PC-9 (cell line): ENCODE measurements at regions not wholly inside any gene's neighbourhood (a gene's known extent, or its start where the extent isn't known, plus 50 kb on each side); places are given as distances from the start of the nearest gene placed in this dataset.

Experiments
- EZH2 ChIP-seq: fragments of 200-600 bp; sonication (generic); IDR thresholded peaks from 2 replicates; pipeline ENCODE4 v1.8.0; 2017; ENCODE audit warnings: antibody characterized with exemption, low read depth
- TF ChIP-seq, protein P1 (sequence below): fragments of 200-600 bp; sonication (generic); conservative IDR thresholded peaks from 2 replicates; pipeline ENCODE4 v1.6.1; 2017; ENCODE audit warnings: mixed run types, antibody characterized with exemption, mild to moderate bottlenecking, moderate library complexity

- TF ChIP-seq, protein P1, sequence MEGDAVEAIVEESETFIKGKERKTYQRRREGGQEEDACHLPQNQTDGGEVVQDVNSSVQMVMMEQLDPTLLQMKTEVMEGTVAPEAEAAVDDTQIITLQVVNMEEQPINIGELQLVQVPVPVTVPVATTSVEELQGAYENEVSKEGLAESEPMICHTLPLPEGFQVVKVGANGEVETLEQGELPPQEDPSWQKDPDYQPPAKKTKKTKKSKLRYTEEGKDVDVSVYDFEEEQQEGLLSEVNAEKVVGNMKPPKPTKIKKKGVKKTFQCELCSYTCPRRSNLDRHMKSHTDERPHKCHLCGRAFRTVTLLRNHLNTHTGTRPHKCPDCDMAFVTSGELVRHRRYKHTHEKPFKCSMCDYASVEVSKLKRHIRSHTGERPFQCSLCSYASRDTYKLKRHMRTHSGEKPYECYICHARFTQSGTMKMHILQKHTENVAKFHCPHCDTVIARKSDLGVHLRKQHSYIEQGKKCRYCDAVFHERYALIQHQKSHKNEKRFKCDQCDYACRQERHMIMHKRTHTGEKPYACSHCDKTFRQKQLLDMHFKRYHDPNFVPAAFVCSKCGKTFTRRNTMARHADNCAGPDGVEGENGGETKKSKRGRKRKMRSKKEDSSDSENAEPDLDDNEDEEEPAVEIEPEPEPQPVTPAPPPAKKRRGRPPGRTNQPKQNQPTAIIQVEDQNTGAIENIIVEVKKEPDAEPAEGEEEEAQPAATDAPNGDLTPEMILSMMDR, result no peak
- no peak for TF ChIP-seq EZH2
Observed at GRCh38 chr7:67653856-67654454, 657.3 kb downstream of the TYW1 start.
